Activated CD4-positive, alpha-beta T cell treated with anti-CD3 and anti-CD28 coated beads, Interleukin-2, amount 10 ng/mL, durations not matched to agents 24 days and 14 days (primary cell): ENCODE measurements at regions not wholly inside any gene's neighbourhood (a gene's known extent, or its start where the extent isn't known, plus 50 kb on each side); places are given as distances from the start of the nearest gene placed in this dataset.
"Not testable (repeated sequence)": the region's sequence is repeated elsewhere in the genome, so short reads cannot be mapped to it uniquely, and the experiment has no call there.

ENCODE experiments used
- DNase-seq: peaks from one replicate; pipeline ENCODE4 v3.0.0; 2022
- H3K27ac Mint-ChIP-seq: one replicate; pipeline ENCODE4 v1.8.0; 2022; ENCODE audit warnings: mild to moderate bottlenecking, mixed read lengths
- H3K27me3 Mint-ChIP-seq: one replicate; pipeline ENCODE4 v1.8.0; 2022; ENCODE audit warnings: mixed read lengths
- H3K36me3 Mint-ChIP-seq: one replicate; pipeline ENCODE4 v1.8.0; 2022; ENCODE audit warnings: low read depth, mild to moderate bottlenecking, mixed read lengths
- H3K4me1 Mint-ChIP-seq: one replicate; pipeline ENCODE4 v1.8.0; 2021; ENCODE audit warnings: mixed read lengths
- H3K4me3 Mint-ChIP-seq: one replicate; pipeline ENCODE4 v1.8.0; 2022; ENCODE audit warnings: mild to moderate bottlenecking, moderate library complexity, mixed read lengths
- H3K9me3 Mint-ChIP-seq: one replicate; pipeline ENCODE4 v1.8.0; 2021; ENCODE audit warnings: mixed read lengths
- intact Hi-C: fragments of 100-400 bp; cut with micrococcal nuclease; formaldehyde crosslinking; loops from one replicate; pipeline ENCODE4 v1.15.1; 2023

- Mint-ChIP-seq H3K27me3 (peaks cover 21% of the 10 kb centered on the region), H3K4me3 (no peak overlapping the region), H3K9me3 (peaks cover 14% of the 10 kb centered on the region), H3K4me1 (peaks cover 2% of the 10 kb centered on the region), H3K27ac (no peak overlapping the region), H3K36me3 (no peaks in the 10 kb centered on the region)
- intact Hi-C loops = no loop called here
- DNase-seq = no peak
Observed at GRCh38 chr2:58341047-58341446, 99.9 kb upstream of the FANCL start.

DNA sequence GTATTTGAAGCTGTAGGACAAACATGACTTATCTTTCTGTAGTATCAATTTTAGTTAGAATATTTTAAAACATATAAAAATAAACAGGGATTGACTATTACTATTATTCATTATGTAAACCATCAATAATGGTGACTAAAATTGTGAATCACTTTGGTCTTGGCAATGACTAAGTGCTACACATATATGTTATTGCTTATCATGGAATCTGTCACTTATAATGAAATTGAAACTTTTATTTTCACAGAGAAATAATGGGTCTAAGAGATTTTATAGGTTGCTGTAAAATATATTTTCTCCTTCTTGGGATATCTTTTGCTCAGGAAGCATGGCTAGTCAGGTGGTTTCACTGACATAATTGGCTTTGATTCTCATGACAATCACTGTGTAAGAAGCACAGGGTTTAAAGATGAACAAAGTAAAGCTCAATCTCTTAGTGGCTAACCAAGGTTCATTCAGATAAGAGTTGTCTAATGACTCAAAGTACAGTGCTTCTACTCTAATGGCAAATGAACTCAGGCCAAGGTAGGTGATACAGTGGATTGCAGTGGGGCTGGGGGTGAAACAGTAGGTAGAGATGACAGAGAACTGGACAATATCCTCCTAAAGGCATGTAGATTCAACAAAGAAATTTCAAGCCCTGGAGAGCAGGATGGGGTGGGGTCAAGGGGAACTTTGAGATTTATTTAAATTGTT, 98.6 kb upstream of the FANCL start:
- peaks cover 20% of the 10 kb centered on the region for H3K27me3 Mint-ChIP-seq
- intact Hi-C loops = no loop called here

DNA sequence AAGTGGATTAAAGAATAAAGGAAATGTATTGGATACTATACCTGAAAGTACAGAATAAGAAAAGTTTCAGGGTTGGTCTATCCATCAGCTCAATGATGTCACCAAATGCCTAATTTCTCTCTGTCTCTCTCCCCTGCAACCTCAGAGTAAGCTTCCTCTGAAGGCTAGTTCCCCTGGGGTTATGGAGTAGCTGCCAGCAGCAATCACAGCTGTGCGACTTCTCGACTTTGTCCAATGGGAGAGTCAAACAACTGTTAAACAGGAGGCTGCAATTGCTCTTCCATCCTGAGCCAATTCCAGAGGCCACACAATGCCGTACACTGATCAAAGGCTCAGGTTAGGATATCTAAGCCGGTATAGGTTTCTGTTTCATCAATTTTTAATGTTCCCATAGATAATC, 95.3 kb upstream of the FANCL start:
- Mint-ChIP-seq H3K27ac (no peak overlapping the region), H3K9me3 (no peaks in the 10 kb centered on the region), H3K27me3 (peaks cover 4% of the 10 kb centered on the region), H3K4me3 (no peak overlapping the region), H3K4me1 (no peaks in the 10 kb centered on the region), H3K36me3 (no peaks in the 10 kb centered on the region)
- intact Hi-C loops = no loop called here
- no peak for DNase-seq

More for the DNA sequence above, 98.6 kb upstream of the FANCL start:
- no peak overlapping the region for H3K4me3 Mint-ChIP-seq
- no peak for DNase-seq
- H3K36me3 Mint-ChIP-seq = no peaks in the 10 kb centered on the region
- H3K9me3 Mint-ChIP-seq = peaks cover 14% of the 10 kb centered on the region
- H3K27ac Mint-ChIP-seq = no peak overlapping the region
- H3K4me1 Mint-ChIP-seq = peaks cover 2% of the 10 kb centered on the region

DNA sequence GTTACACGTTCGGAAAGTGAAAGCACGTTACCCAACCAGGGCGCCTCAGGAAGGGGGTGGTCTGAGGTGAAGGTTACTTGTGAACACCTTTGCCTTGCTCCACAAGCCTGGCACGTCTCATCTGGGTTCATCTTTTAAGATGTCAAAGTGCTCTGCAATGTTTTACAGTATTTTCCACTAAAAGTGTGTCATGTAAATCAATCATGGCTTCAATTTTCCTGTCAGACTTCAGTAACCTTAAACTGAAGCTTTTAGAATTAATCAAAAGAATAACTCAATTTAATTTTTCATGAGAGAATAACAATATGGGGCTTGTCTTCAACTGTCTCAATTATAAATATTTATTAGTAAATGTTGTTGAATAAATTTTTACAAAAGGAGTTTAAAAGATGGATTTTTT, 93.3 kb upstream of the FANCL start:
- Mint-ChIP-seq H3K27ac (no peak overlapping the region), H3K4me1 (no peaks in the 10 kb centered on the region), H3K4me3 (no peak overlapping the region), H3K36me3 (no peaks in the 10 kb centered on the region), H3K27me3 (peaks cover 4% of the 10 kb centered on the region), H3K9me3 (no peaks in the 10 kb centered on the region)
- intact Hi-C loops = no loop called here
- DNase-seq = no peak

GRCh38 chr2:58325296-58325895, 84.3 kb upstream of the FANCL start:
- DNase-seq, H3K36me3 Mint-ChIP-seq, H3K9me3 Mint-ChIP-seq, intact Hi-C loops, H3K27me3 Mint-ChIP-seq, H3K4me3 Mint-ChIP-seq, H3K27ac Mint-ChIP-seq, H3K4me1 Mint-ChIP-seq: not testable (repeated sequence)

- no peaks in the 10 kb centered on the region for H3K9me3 Mint-ChIP-seq
- DNase-seq = no peak
- H3K4me1 Mint-ChIP-seq = no peaks in the 10 kb centered on the region
- H3K27me3 Mint-ChIP-seq = peaks cover 4% of the 10 kb centered on the region
- no peaks in the 10 kb centered on the region for H3K36me3 Mint-ChIP-seq
- H3K4me3 Mint-ChIP-seq = no peak overlapping the region
- intact Hi-C loops = no loop called here
- H3K27ac Mint-ChIP-seq = no peak overlapping the region
Observed at GRCh38 chr2:58319481-58319880, 78.4 kb upstream of the FANCL start.

GRCh38 chr2:58318949-58319348, 77.8 kb upstream of the FANCL start:
- intact Hi-C loops, DNase-seq, H3K4me3 Mint-ChIP-seq, H3K27me3 Mint-ChIP-seq, H3K9me3 Mint-ChIP-seq, H3K36me3 Mint-ChIP-seq, H3K27ac Mint-ChIP-seq, H3K4me1 Mint-ChIP-seq: not testable (repeated sequence)

DNA sequence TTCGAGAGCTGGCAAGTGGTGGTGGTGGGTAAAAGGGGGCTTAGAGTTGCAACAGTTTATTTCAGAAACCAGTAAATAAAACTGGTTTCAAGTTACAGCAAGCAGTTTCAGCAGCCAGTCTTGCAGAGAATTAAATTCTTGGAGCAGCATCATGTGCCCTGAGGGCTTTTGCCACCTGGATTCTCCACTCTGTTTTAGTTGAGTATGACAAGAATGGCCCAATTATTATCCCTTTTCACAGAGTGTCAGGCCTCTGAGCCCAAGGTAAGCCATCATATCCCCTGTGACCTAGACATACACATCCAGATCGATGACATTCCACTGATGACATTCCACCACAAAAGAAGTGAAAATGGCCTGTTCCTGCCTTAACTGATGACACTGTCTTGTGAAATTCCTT, 72.8 kb upstream of the FANCL start:
- H3K36me3 Mint-ChIP-seq = no peaks in the 10 kb centered on the region
- no peaks in the 10 kb centered on the region for H3K4me1 Mint-ChIP-seq
- no peaks in the 10 kb centered on the region for H3K27me3 Mint-ChIP-seq
- intact Hi-C loops = no loop called here
- H3K4me3 Mint-ChIP-seq = no peak overlapping the region
- no peak for DNase-seq
- no peaks in the 10 kb centered on the region for H3K9me3 Mint-ChIP-seq
- no peak overlapping the region for H3K27ac Mint-ChIP-seq

DNA sequence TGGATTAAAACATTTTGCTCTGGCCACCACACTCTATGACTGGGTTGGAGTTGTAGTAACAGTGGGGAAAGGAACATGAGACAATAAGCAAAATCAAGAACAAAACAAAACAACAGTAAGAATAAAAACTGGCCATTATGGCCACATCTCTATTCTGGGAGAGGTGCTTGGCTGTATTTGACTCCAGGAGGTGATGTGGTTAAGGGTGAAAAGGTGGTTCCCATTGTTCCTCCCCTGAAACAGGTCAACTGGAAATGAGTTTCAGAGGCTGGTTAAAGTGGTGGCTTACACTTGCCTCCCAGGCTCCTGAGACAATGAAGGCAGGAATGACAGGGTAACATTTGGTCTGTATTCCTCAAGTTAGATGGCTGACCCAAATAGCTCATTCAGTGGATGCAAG, 67.3 kb upstream of the FANCL start:
- Mint-ChIP-seq H3K27me3 (no peaks in the 10 kb centered on the region), H3K4me1 (no peaks in the 10 kb centered on the region), H3K36me3 (no peaks in the 10 kb centered on the region), H3K9me3 (no peaks in the 10 kb centered on the region), H3K27ac (no peak overlapping the region), H3K4me3 (no peak overlapping the region)
- intact Hi-C loops = no loop called here
- no peak for DNase-seq

DNA sequence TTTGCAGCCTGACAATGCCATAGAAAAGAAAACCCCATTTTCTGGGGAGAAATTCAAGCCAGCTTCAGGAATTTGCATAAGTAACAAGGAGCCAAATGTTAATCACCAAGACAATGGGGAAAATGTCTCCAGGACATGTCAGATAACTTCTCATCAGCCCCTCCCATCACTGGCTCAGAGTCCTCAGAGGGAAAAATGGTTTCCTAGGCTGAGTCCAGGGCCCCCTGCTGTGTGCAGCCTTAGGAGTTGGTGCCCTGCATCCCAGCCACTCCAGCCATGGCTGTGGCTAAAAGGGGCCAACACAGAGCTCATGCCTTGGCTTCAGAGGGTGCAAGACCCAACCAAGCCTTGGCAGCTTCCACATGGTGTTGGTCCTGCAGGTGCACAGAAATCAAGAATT, 63.7 kb upstream of the FANCL start:
- Mint-ChIP-seq H3K4me1 (no peaks in the 10 kb centered on the region), H3K4me3 (no peak overlapping the region), H3K36me3 (no peaks in the 10 kb centered on the region), H3K27me3 (peaks cover 5% of the 10 kb centered on the region), H3K9me3 (no peaks in the 10 kb centered on the region), H3K27ac (no peak overlapping the region)
- intact Hi-C loops = no loop called here
- DNase-seq = no peak

DNA sequence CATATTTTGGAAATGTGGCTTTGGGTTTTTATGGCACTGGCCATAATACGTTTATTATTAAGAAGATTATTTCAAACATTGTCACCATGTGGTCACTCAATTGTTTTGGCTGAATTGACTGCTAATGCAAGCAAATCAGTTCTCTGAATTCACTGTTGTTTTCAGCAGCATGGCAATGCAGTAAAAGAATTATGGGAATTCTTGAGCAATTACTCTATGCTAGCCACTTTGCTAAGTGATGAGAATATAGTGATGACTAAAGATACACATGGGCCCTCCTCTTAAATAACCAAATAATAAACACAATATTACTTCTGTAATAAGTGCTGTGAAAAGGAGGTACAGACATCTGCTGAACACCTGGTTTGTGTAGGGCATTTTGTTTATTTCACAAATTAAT, 58.0 kb upstream of the FANCL start:
- Mint-ChIP-seq H3K9me3 (no peaks in the 10 kb centered on the region), H3K27me3 (peaks cover 6% of the 10 kb centered on the region), H3K27ac (no peak overlapping the region), H3K4me3 (no peak overlapping the region), H3K4me1 (no peaks in the 10 kb centered on the region), H3K36me3 (no peaks in the 10 kb centered on the region)
- no peak for DNase-seq
- intact Hi-C loops = no loop called here

DNA sequence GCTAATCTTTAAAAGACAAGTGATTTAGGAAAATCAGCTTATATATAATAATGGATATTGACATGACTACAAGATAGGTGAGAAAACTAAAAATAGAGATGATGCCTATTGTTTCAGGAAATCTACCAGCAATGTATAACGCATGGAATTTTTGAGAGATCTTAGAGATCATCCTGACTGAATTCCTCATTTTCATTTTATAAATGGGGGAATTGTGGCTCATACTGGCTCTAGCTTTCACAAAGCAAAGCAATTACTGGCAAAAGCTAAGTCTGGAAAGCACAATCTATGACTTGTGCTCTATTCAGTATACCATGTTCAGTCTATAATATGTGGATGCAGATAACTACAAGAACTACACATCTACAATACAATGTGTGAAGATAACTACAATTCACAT, 51.9 kb upstream of the FANCL start:
- Mint-ChIP-seq H3K4me1 (no peaks in the 10 kb centered on the region), H3K27ac (no peak overlapping the region), H3K27me3 (peaks cover 7% of the 10 kb centered on the region), H3K4me3 (no peak overlapping the region), H3K9me3 (no peaks in the 10 kb centered on the region), H3K36me3 (no peaks in the 10 kb centered on the region)
- intact Hi-C loops = no loop called here
- no peak for DNase-seq

DNA sequence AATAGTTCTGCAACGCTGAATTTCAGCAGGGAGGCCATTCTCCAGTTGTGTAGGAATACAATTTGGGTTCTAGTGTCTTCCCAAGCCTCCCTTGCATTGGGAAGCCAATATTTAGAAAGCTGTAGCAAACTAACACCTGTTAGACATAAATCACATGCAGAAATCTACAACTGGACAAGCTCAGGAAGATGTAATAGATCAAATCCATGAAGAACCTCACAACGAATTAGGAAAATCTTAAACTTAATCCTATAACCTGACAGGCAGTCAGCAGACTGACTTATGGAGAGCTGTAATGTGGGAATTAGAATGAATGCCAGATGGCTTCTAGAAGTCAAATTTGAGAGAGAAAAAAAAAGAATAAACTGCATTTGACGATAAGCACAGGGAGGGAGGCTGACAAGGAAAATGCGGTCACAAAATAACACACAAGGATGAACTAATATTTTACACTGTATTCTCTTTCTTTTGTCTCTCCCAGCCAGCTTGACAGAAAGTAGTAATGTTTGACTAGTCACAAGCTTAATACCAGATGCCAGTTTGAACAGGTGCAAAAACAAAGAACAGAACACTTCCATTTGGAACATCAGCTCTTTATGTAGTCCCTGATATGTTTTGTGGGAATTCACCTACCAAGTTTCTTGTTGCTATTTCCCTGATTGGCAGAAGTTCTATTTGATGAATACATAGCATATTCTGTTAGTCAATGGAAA, 50.8 kb upstream of the FANCL start:
- Mint-ChIP-seq H3K4me3 (no peak overlapping the region), H3K27me3 (peaks cover 8% of the 10 kb centered on the region), H3K36me3 (no peaks in the 10 kb centered on the region), H3K27ac (no peak overlapping the region), H3K9me3 (no peaks in the 10 kb centered on the region), H3K4me1 (no peaks in the 10 kb centered on the region)
- DNase-seq = no peak
- intact Hi-C loops = no loop called here
